Liver (tissue), 1 donor: ENCODE measurements at regions not wholly inside any gene's neighbourhood (a gene's known extent, or its start where the extent isn't known, plus 50 kb on each side); places are given as distances from the start of the nearest gene placed in this dataset.

Source experiments
- small RNA-seq: library from RNA; depleted of rRNA; stranded (forward); fragments of <200 nt; gene quantifications from one replicate; pipeline ENCODE3, GENCODE V24; 2014

Small RNA genes lying in the stretch of these regions (small RNA-seq; reads per million reads assigned to genes)
- gene RF00003, result 0.71 reads per million, percentile 69 among the genes with 10 or more reads in this experiment
